ENCODE measurements at regions not wholly inside any gene's neighbourhood (a gene's known extent, or its start where the extent isn't known, plus 50 kb on each side); places are given as distances from the start of the nearest gene placed in this dataset.

DNA sequence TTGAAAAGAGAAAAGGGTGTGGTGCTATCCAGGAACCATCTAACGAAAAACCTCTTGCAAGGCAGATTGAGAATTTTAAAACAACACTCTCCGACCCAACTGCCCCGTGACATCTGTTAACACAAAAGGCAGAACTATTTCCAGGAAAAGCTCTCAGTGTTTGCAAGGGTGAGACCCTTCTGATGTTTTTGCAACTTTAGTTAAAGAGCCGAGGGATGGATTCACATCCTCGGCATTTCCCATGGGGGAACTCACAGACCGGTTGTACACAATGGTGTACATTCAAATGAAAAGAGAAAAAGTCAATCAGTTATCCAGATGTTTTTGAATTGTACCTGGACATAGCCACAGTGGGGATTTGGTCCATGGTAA is 120.0 kb downstream of the NGF start:
- H2BK5ac ChIP-seq (ENCODE audit: low read depth, low read length, poor library complexity, severe bottlenecking) = no peak overlapping the region
- H4K8ac ChIP-seq (ENCODE audit: low read depth in 2 of 2, low read length in 2 of 2) = no peak overlapping the region
- no peaks in the 10 kb centered on the region for H3K9me3 ChIP-seq (ENCODE audit: control insufficient read depth, insufficient read depth, low read length)
- no peak overlapping the region for H3K4me3 ChIP-seq (ENCODE audit: insufficient read depth, low read depth, low read length)
- no peaks in the 10 kb centered on the region for H3K36me3 ChIP-seq (ENCODE audit: control insufficient read depth, insufficient read depth, low read length)
- no peak overlapping the region for H2BK15ac ChIP-seq (ENCODE audit: low read depth, low read length)
- H2AFZ ChIP-seq (replicated peaks; ENCODE audit: low read length, poor library complexity) = no peak overlapping the region
- no peak overlapping the region for H2AK9ac ChIP-seq (replicated peaks; ENCODE audit: low read depth, low read length, poor library complexity)
- no peak overlapping the region for H4K5ac ChIP-seq (ENCODE audit: low read depth, low read length)
- no peak overlapping the region for H3K9ac ChIP-seq (ENCODE audit: low read depth, low read length)
- no peak overlapping the region for H3K4ac ChIP-seq (ENCODE audit: low read depth, low read length)
- WGBS, 2 experiments (ENCODE audit: extremely low coverage in 2 of 2, insufficient read length in 1 of 2) = no CpG with 5 or more reads among the region's 6 CpGs
- H3K27me3 ChIP-seq (ENCODE audit: control insufficient read depth, insufficient read depth, low read length) = no peaks in the 10 kb centered on the region
- TF ChIP-seq RCOR1 (IDR thresholded peaks at IDR 0.05; ENCODE audit: insufficient replicate concordance, low read length) = no peak
- TF ChIP-seq, protein P1, sequence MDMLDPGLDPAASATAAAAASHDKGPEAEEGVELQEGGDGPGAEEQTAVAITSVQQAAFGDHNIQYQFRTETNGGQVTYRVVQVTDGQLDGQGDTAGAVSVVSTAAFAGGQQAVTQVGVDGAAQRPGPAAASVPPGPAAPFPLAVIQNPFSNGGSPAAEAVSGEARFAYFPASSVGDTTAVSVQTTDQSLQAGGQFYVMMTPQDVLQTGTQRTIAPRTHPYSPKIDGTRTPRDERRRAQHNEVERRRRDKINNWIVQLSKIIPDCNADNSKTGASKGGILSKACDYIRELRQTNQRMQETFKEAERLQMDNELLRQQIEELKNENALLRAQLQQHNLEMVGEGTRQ (IDR thresholded peaks at IDR 0.05; ENCODE audit: low read depth, low read length) = no peak
- TF ChIP-seq, protein P2, sequence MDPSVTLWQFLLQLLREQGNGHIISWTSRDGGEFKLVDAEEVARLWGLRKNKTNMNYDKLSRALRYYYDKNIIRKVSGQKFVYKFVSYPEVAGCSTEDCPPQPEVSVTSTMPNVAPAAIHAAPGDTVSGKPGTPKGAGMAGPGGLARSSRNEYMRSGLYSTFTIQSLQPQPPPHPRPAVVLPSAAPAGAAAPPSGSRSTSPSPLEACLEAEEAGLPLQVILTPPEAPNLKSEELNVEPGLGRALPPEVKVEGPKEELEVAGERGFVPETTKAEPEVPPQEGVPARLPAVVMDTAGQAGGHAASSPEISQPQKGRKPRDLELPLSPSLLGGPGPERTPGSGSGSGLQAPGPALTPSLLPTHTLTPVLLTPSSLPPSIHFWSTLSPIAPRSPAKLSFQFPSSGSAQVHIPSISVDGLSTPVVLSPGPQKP (IDR thresholded peaks at IDR 0.05; ENCODE audit: borderline replicate concordance, low read depth, low read length) = no peak
- no peak for TF ChIP-seq RFX5 (IDR thresholded peaks at IDR 0.05; ENCODE audit: low read depth, low read length)
- TF ChIP-seq CHD1 (IDR thresholded peaks at IDR 0.05; ENCODE audit: low read depth, low read length) = no peak
- no peak for TF ChIP-seq RAD21 (IDR thresholded peaks at IDR 0.05; ENCODE audit: low read length)
- no peak for TF ChIP-seq MAFK (IDR thresholded peaks at IDR 0.05; ENCODE audit: low read depth, low read length)
- no peak for TF ChIP-seq CEBPB (IDR thresholded peaks at IDR 0.05; ENCODE audit: low read depth, low read length)
- no peak for TF ChIP-seq MAZ (IDR thresholded peaks at IDR 0.05; ENCODE audit: borderline replicate concordance, low read depth, low read length)
- TF ChIP-seq, protein P3, sequence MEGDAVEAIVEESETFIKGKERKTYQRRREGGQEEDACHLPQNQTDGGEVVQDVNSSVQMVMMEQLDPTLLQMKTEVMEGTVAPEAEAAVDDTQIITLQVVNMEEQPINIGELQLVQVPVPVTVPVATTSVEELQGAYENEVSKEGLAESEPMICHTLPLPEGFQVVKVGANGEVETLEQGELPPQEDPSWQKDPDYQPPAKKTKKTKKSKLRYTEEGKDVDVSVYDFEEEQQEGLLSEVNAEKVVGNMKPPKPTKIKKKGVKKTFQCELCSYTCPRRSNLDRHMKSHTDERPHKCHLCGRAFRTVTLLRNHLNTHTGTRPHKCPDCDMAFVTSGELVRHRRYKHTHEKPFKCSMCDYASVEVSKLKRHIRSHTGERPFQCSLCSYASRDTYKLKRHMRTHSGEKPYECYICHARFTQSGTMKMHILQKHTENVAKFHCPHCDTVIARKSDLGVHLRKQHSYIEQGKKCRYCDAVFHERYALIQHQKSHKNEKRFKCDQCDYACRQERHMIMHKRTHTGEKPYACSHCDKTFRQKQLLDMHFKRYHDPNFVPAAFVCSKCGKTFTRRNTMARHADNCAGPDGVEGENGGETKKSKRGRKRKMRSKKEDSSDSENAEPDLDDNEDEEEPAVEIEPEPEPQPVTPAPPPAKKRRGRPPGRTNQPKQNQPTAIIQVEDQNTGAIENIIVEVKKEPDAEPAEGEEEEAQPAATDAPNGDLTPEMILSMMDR (conservative IDR thresholded peaks at IDR 0.05; ENCODE audit: low read depth, low read length) = no peak
- no peak for TF ChIP-seq SMC3 (IDR thresholded peaks at IDR 0.05; ENCODE audit: low read depth, low read length)
- TF ChIP-seq NFE2L2 (IDR thresholded peaks at IDR 0.05; ENCODE audit: low read depth, low read length) = no peak
- no peak for TF ChIP-seq MXI1 (IDR thresholded peaks at IDR 0.05; ENCODE audit: borderline replicate concordance, low read depth, low read length)
- in situ Hi-C loops (cut with MboI; ENCODE audit: low sequenced_read_pairs) = no loop called here
- H2BK120ac ChIP-seq (ENCODE audit: low read depth, low read length) = no peak overlapping the region
- H3K23ac ChIP-seq (ENCODE audit: low read depth, low read length) = no peak overlapping the region
- ChIA-PET POLR2A (ENCODE audit: unreplicated experiment) (no interaction called here), CTCF (no interaction called here)
- no peak overlapping the region for H2BK20ac ChIP-seq (ENCODE audit: low read depth, low read length)
- no peak overlapping the region for H3K27ac ChIP-seq (ENCODE audit: insufficient read depth, low read length)
- DNase-seq = no peak
- intact Hi-C loops (cut with micrococcal nuclease) = no loop called here
- no peaks in the 10 kb centered on the region for H3K79me1 ChIP-seq (ENCODE audit: low read depth in 1 of 2, low read length in 2 of 2)
- ATAC-seq (ENCODE audit: low read depth) = no peak
- dilution Hi-C loops (cut with HindIII; ENCODE audit: low sequenced_read_pairs, unreplicated experiment) = no loop called here
- no peaks in the 10 kb centered on the region for H4K20me1 ChIP-seq (ENCODE audit: insufficient read depth, low read length)
- H2AK5ac ChIP-seq (ENCODE audit: low read depth, low read length) = no peak overlapping the region
- H3K9me1 ChIP-seq (ENCODE audit: insufficient read depth, low read length) = 0 out of 2 replicates have a peak, but pooled peaks cover 2% of the 10 kb centered on the region
- H3K4me1 ChIP-seq (ENCODE audit: control insufficient read depth, insufficient read depth, low read length) = peaks cover 4% of the 10 kb centered on the region; the same call in 1 of the 2 replicates
- no peak overlapping the region for H3K4me2 ChIP-seq (ENCODE audit: low read depth, low read length)
- no peak overlapping the region for H3K18ac ChIP-seq (ENCODE audit: low read depth, low read length)
- no peak overlapping the region for H4K91ac ChIP-seq (ENCODE audit: insufficient read depth, low read depth, low read length)
- H3K14ac ChIP-seq (replicated peaks; ENCODE audit: low read depth, low read length) = no peak overlapping the region
- no TSS peak for BruUV-seq (replicated peaks)
- H3K56ac ChIP-seq (ENCODE audit: extremely low read depth, insufficient read depth, low read length) = no peak overlapping the region
